HL-60 (cell line): ENCODE measurements at regions not wholly inside any gene's neighbourhood (a gene's known extent, or its start where the extent isn't known, plus 50 kb on each side); places are given as distances from the start of the nearest gene placed in this dataset.

Experiments
- CTCF ChIP-seq: IDR thresholded peaks from one replicate; pipeline ENCODE4 v1.5.1; 2011; ENCODE audit warnings: low read length, control low read depth, inconsistent platforms; ENCODE audit not compliant: insufficient read depth
- GABPA ChIP-seq: IDR thresholded peaks from 2 replicates; pipeline ENCODE4 v1.6.1; 2012; ENCODE audit warnings: low read depth
- POLR2AphosphoS5 ChIP-seq: IDR thresholded peaks from 2 replicates; pipeline ENCODE4 v1.6.1; 2012; ENCODE audit warnings: low read depth

DNA sequence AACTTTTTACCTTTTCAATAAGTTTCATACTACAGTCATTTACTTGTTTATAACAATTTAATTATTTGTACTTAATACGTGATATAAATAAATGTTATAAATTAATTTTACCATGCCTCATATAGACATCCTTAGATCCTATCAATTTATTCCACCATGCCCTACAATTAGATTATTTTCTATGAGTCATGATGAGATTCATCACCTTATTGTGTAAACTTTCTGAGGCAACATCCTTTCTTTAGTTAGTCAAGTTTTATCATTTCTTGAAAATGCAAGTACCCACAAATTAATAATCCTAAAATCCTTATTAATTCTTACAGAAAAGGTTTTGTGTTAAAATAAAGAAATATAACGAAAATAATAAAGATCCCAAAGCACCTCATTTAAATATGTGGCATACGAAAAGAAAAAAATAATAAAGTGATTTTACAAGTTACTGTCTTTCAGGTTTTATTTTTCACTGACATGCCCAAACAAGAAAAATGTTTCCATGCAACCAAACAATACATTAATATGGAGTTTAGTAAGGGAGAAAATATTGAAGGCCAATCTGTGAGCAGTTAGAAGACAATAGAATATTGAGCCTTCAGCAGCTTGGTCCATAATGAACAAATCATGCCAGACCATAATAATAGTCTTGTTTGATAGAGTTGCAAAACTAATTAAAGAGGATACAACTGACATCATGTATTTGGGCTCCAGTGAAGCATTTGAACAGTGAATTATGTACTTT lies 188.7 kb upstream of the MRPS30 start:
- TF ChIP-seq CTCF (no peak), GABPA (no peak), POLR2AphosphoS5 (no peak)
